OCI-LY7 (cell line): ENCODE measurements at regions not wholly inside any gene's neighbourhood (a gene's known extent, or its start where the extent isn't known, plus 50 kb on each side); places are given as distances from the start of the nearest gene placed in this dataset.
"Not testable (repeated sequence)": the region's sequence is repeated elsewhere in the genome, so short reads cannot be mapped to it uniquely, and the experiment has no call there.

ENCODE experiments used
- BruUV-seq: library from RNA; stranded (reverse); fragments of 400-500 nt; replicated peaks from 2 replicates; lab custom pipeline; 2021; lab: Mats Ljungman, UMichigan
- CTCF ChIA-PET: fragments of 300-600 bp; sonication (Branson Sonifier 250); formaldehyde crosslinking; loops from one replicate; lab custom pipeline; 2022; ENCODE audit warnings: antibody characterized with exemption; ENCODE audit not compliant: unreplicated experiment; lab: Charles Lee
- POLR2A ChIA-PET: fragments of 300-600 bp; sonication (Branson Sonifier 250); formaldehyde crosslinking; loops from one replicate; lab custom pipeline; 2022; ENCODE audit warnings: antibody characterized with exemption; lab: Charles Lee
- DNase-seq: peaks from one replicate; pipeline ENCODE4 v3.0.0-alpha.2; 2015; ENCODE audit warnings: low spot score
- H2AFZ ChIP-seq: fragments of 200-600 bp; sonication (generic), shearing (Covaris generic); 2 replicates; pipeline ENCODE4 v1.6.1; 2014; ENCODE audit warnings: mild to moderate bottlenecking, antibody characterized with exemption, low read length, moderate library complexity
- H3K27ac ChIP-seq: fragments of 200-600 bp; sonication (generic); 2 replicates; pipeline ENCODE4 v1.5.1; 2014; ENCODE audit warnings: mixed run types, low read depth, mild to moderate bottlenecking, moderate library complexity, low read length, inconsistent platforms; ENCODE audit not compliant: poor library complexity, severe bottlenecking
- H3K36me3 ChIP-seq: fragments of 200-600 bp; sonication (generic); 2 replicates; pipeline ENCODE4 v1.6.1; 2014; ENCODE audit warnings: mild to moderate bottlenecking, antibody characterized with exemption, low read length, moderate library complexity, mixed read lengths; ENCODE audit not compliant: insufficient read depth
- H3K4me1 ChIP-seq: fragments of 200-600 bp; sonication (generic); 2 replicates; pipeline ENCODE4 v1.5.1; 2014; ENCODE audit warnings: mild to moderate bottlenecking, low read length; ENCODE audit not compliant: insufficient read depth, poor library complexity, severe bottlenecking
- H3K4me2 ChIP-seq: fragments of 200-600 bp; sonication (generic); 2 replicates; pipeline ENCODE4 v1.6.1; 2014; ENCODE audit warnings: mild to moderate bottlenecking, low read length
- H3K4me3 ChIP-seq: fragments of 200-600 bp; sonication (generic); 2 replicates; pipeline ENCODE4 v1.5.1; 2014; ENCODE audit warnings: mild to moderate bottlenecking, low read depth, low read length; ENCODE audit not compliant: poor library complexity, severe bottlenecking
- H3K79me2 ChIP-seq: fragments of 200-600 bp; sonication (generic); 2 replicates; pipeline ENCODE4 v1.6.1; 2016; ENCODE audit warnings: low read depth, mild to moderate bottlenecking, low read length, moderate library complexity, mixed read lengths; ENCODE audit not compliant: insufficient read depth
- H3K9me2 ChIP-seq: fragments of 200-600 bp; sonication (generic); 2 replicates; pipeline ENCODE4 v1.6.1; 2016; ENCODE audit warnings: mild to moderate bottlenecking, low read length, mixed read lengths; ENCODE audit not compliant: insufficient read depth
- H3K9me3 ChIP-seq: fragments of 200-600 bp; sonication (generic); 2 replicates; pipeline ENCODE4 v1.6.1; 2014; ENCODE audit warnings: mild to moderate bottlenecking, mixed run types, low read length, mixed read lengths
- H4K20me1 ChIP-seq: fragments of 200-600 bp; sonication (generic); 2 replicates; pipeline ENCODE4 v1.6.1; 2014; ENCODE audit warnings: mild to moderate bottlenecking, antibody characterized with exemption, low read length, moderate library complexity, mixed read lengths; ENCODE audit not compliant: insufficient read depth
- CTCF ChIP-seq: fragments of 200-600 bp; sonication (generic); conservative IDR thresholded peaks from 2 replicates; pipeline ENCODE4 v1.5.1; 2014; ENCODE audit warnings: mild to moderate bottlenecking, antibody characterized with exemption, low read length, moderate library complexity, mixed read lengths
- EZH2phosphoT487 ChIP-seq: fragments of 200-600 bp; sonication (generic); IDR thresholded peaks from 2 replicates; pipeline ENCODE4 v1.6.1; 2018; ENCODE audit warnings: low read depth, borderline replicate concordance, mild to moderate bottlenecking, mixed run types, antibody characterized with exemption, low read length, moderate library complexity, mixed read lengths
- intact Hi-C: fragments of 100-400 bp; cut with micrococcal nuclease; formaldehyde crosslinking; loops from one replicate; pipeline ENCODE4 v1.10.0; 2022; ENCODE audit not compliant: unreplicated experiment

GRCh38 chr18:10354241-10354811 lies 100.1 kb upstream of the APCDD1 start:
- Histone ChIP-seq H4K20me1 (no peaks in the 10 kb centered on the region), H3K4me1 (no peaks in the 10 kb centered on the region), H3K36me3 (no peaks in the 10 kb centered on the region), H3K9me3 (no peaks in the 10 kb centered on the region), H2AFZ (no peak overlapping the region), H3K9me2 (no peaks in the 10 kb centered on the region), H3K4me3 (no peak overlapping the region), H3K79me2 (no peaks in the 10 kb centered on the region), H3K27ac (no peak overlapping the region), H3K4me2 (no peak overlapping the region)
- CTCF ChIA-PET: no interaction called here
- intact Hi-C loops: no loop called here
- POLR2A ChIA-PET: no interaction called here
- TF ChIP-seq EZH2phosphoT487 (no peak), CTCF (no peak)
- DNase-seq: no peak
- no TSS peak for BruUV-seq

- no peak for DNase-seq
- no peaks in the 10 kb centered on the region for H3K9me3 ChIP-seq
- ChIA-PET POLR2A (no interaction called here), CTCF (no interaction called here)
- H3K9me2 ChIP-seq: no peaks in the 10 kb centered on the region
- no peaks in the 10 kb centered on the region for H4K20me1 ChIP-seq
- H2AFZ ChIP-seq: no peak overlapping the region
- H3K4me3 ChIP-seq: no peak overlapping the region
- BruUV-seq: no TSS peak
- no peak overlapping the region for H3K4me2 ChIP-seq
- H3K27ac ChIP-seq: no peak overlapping the region
- no peaks in the 10 kb centered on the region for H3K4me1 ChIP-seq
- no peaks in the 10 kb centered on the region for H3K36me3 ChIP-seq
- intact Hi-C loops: no loop called here
- TF ChIP-seq CTCF (no peak), EZH2phosphoT487 (no peak)
- H3K79me2 ChIP-seq: no peaks in the 10 kb centered on the region
Measured at GRCh38 chr18:10354890-10355289, 99.5 kb upstream of the APCDD1 start.

GRCh38 chr18:10356999-10357398 lies 97.4 kb upstream of the APCDD1 start:
- H3K9me3 ChIP-seq, CTCF ChIA-PET, BruUV-seq, H3K36me3 ChIP-seq, POLR2A ChIA-PET, H3K79me2 ChIP-seq, H2AFZ ChIP-seq, DNase-seq, H3K4me2 ChIP-seq, H3K9me2 ChIP-seq, H3K4me3 ChIP-seq, H4K20me1 ChIP-seq, intact Hi-C loops, H3K27ac ChIP-seq, H3K4me1 ChIP-seq: not testable (repeated sequence)
